Esophagus muscularis mucosa (tissue), 4 donors: ENCODE measurements at regions not wholly inside any gene's neighbourhood (a gene's known extent, or its start where the extent isn't known, plus 50 kb on each side); places are given as distances from the start of the nearest gene placed in this dataset.

ENCODE experiments used
- DNase-seq: peaks from one replicate; pipeline ENCODE4 v3.0.0-alpha.2; 2017; ENCODE audit errors: extremely low spot score
- H3K27ac ChIP-seq, 4 donors: fragments of 200-600 bp; sonication (generic); replicated peaks in 1 of 4; 1 replicate in 3 of 4; 2 replicates in 1 of 4; pipeline ENCODE4 v1.5.1; 2016 to 2019; ENCODE audit warnings: mild to moderate bottlenecking in 1 of 4
- H3K27me3 ChIP-seq, 4 donors: fragments of 200-600 bp; sonication (generic); one replicate each; pipeline versions ENCODE4 v1.5.1 to v1.6.0; 2016 to 2019
- H3K36me3 ChIP-seq, 4 donors: fragments of 200-600 bp; sonication (generic); one replicate each; pipeline ENCODE4 v1.5.1; 2016 to 2019
- H3K4me1 ChIP-seq, 4 donors: fragments of 200-600 bp; sonication (generic); one replicate each; pipeline ENCODE4 v1.5.1; 2016 to 2019
- H3K4me3 ChIP-seq, 4 donors: fragments of 200-600 bp; sonication (generic); 1 replicate in 2 of 4; 2 replicates in 2 of 4; pipeline ENCODE4 v1.5.1; 2016 to 2019; ENCODE audit warnings: mild to moderate bottlenecking in 4 of 4, moderate library complexity in 1 of 4
- H3K9me3 ChIP-seq, 4 donors: fragments of 200-600 bp; sonication (generic); 1 replicate in 3 of 4; 2 replicates in 1 of 4; pipeline ENCODE4 v1.5.1; 2016 to 2019
- EP300 ChIP-seq: sonication (generic); formaldehyde crosslinking; IDR thresholded peaks from one replicate; pipeline ENCODE4 v1.6.1; 2017; ENCODE audit warnings: antibody characterized with exemption
- POLR2A ChIP-seq: fragments of 450-650 bp; IDR thresholded peaks from one replicate; pipeline ENCODE4 v1.6.1; 2017; ENCODE audit warnings: antibody characterized with exemption, moderate library complexity, mild to moderate bottlenecking, low read depth
- POLR2AphosphoS5 ChIP-seq, 2 donors: sonication (generic); formaldehyde crosslinking; IDR thresholded peaks; one replicate each; pipeline ENCODE4 v1.6.1; 2017; ENCODE audit warnings: antibody characterized with exemption in 2 of 2
- WGBS: methylation state at CpG from one replicate; pipeline ENCODE4 v1.1.5; 2018; 5-methylcytosine and 5-hydroxymethylcytosine counted together
- intact Hi-C: fragments of 100-400 bp; cut with DNase I; formaldehyde crosslinking; loops from one replicate; pipeline ENCODE4 v1.15.1; 2023
- TF ChIP-seq, protein P1 (sequence below), 3 experiments: fragments of 200-600 bp in 2 of 3; fragments of 450-650 bp in 1 of 3; sonication (generic) in 2 of 3; IDR thresholded peaks; one replicate each; pipeline ENCODE4 v1.5.1; 2017 to 2019; ENCODE audit warnings: antibody characterized with exemption in 3 of 3, mild to moderate bottlenecking in 2 of 3, moderate library complexity in 1 of 3

- Histone ChIP-seq H3K36me3 (peaks cover 0 to 8% (median 0%) of the 10 kb centered on the region in 4 donors), H3K4me1 (no peaks in the 10 kb centered on the region), H3K4me3 (no peak overlapping the region), H3K27ac (no peak overlapping the region), H3K9me3 (peaks cover 0 to 6% (median 0%) of the 10 kb centered on the region in 4 donors), H3K27me3 (no peaks in the 10 kb centered on the region)
- 45% methylated on average over 2 of the region's 2 CpGs for WGBS
- no peak for DNase-seq
- intact Hi-C loops: no loop called here
- TF ChIP-seq EP300 (no peak), POLR2A (no peak), POLR2AphosphoS5 (IDR thresholded peaks at IDR 0.05) (no peak)
- TF ChIP-seq, protein P1, sequence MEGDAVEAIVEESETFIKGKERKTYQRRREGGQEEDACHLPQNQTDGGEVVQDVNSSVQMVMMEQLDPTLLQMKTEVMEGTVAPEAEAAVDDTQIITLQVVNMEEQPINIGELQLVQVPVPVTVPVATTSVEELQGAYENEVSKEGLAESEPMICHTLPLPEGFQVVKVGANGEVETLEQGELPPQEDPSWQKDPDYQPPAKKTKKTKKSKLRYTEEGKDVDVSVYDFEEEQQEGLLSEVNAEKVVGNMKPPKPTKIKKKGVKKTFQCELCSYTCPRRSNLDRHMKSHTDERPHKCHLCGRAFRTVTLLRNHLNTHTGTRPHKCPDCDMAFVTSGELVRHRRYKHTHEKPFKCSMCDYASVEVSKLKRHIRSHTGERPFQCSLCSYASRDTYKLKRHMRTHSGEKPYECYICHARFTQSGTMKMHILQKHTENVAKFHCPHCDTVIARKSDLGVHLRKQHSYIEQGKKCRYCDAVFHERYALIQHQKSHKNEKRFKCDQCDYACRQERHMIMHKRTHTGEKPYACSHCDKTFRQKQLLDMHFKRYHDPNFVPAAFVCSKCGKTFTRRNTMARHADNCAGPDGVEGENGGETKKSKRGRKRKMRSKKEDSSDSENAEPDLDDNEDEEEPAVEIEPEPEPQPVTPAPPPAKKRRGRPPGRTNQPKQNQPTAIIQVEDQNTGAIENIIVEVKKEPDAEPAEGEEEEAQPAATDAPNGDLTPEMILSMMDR (IDR thresholded peaks at IDR 0.05): no peak
These were observed 74.5 kb upstream of the FRY start for GRCh38 chr13:31956980-31957644.

GRCh38 chr13:31957772-31958171 is 73.8 kb upstream of the FRY start:
- Histone ChIP-seq H3K9me3 (peaks cover 0 to 6% (median 0%) of the 10 kb centered on the region in 4 donors), H3K4me3 (no peak overlapping the region), H3K4me1 (no peaks in the 10 kb centered on the region), H3K36me3 (peaks cover 0 to 4% (median 0%) of the 10 kb centered on the region in 4 donors), H3K27me3 (no peaks in the 10 kb centered on the region), H3K27ac (no peak overlapping the region)
- TF ChIP-seq, protein P1 (IDR thresholded peaks at IDR 0.05): no peak
- TF ChIP-seq POLR2AphosphoS5 (IDR thresholded peaks at IDR 0.05): no peak
- no peak for TF ChIP-seq POLR2A
- TF ChIP-seq EP300: no peak
- WGBS: 85% methylated on average over 2 of the region's 2 CpGs
- DNase-seq: no peak
- intact Hi-C loops: no loop called here

GRCh38 chr13:31962731-31963370 is 68.7 kb upstream of the FRY start:
- no peak for DNase-seq
- Histone ChIP-seq H3K9me3 (peaks cover 0 to 2% (median 0%) of the 10 kb centered on the region in 4 donors), H3K27ac (no peak overlapping the region), H3K4me3 (no peak overlapping the region), H3K36me3 (no peaks in the 10 kb centered on the region), H3K27me3 (no peaks in the 10 kb centered on the region), H3K4me1 (peaks cover 4 to 16% (median 8%) of the 10 kb centered on the region in 4 donors)
- TF ChIP-seq EP300 (no peak), POLR2AphosphoS5 (IDR thresholded peaks at IDR 0.05) (no peak), POLR2A (no peak)
- TF ChIP-seq, protein P1 (IDR thresholded peaks at IDR 0.05): no peak
- 79% methylated on average over 3 of the region's 3 CpGs for WGBS
- intact Hi-C loops: no loop called here

DNA sequence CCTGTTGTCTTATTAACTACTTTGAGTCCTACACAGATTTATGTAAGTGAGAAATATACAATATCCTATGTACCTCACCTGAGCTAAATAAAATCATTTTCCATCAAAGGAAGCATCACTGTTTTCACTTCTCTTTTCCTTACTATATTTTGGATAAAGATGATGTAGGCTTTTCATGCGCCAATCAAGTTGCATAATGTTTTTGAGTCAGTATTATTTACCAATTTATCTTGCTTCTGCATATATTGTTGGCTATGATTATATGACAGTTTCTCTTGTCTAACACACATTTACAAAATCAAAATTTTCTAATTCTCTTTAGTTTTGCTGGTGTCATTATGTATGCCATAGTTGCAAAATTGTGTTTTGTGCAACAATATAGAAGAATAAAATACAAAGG is 67.9 kb upstream of the FRY start:
- no peak overlapping the region for H3K4me3 ChIP-seq
- no peak for TF ChIP-seq POLR2A
- TF ChIP-seq EP300: no peak
- TF ChIP-seq POLR2AphosphoS5 (IDR thresholded peaks at IDR 0.05): no peak
- TF ChIP-seq, protein P1 (IDR thresholded peaks at IDR 0.05): no peak
- no peak for DNase-seq
- peaks cover 4 to 22% (median 8%) of the 10 kb centered on the region in 4 donors for H3K4me1 ChIP-seq
- intact Hi-C loops: no loop called here
- no peaks in the 10 kb centered on the region for H3K27me3 ChIP-seq
- WGBS: 90% methylated on average over 1 of the region's 1 CpG
- H3K9me3 ChIP-seq: no peaks in the 10 kb centered on the region
- H3K36me3 ChIP-seq: no peaks in the 10 kb centered on the region
- no peak overlapping the region for H3K27ac ChIP-seq
